ENCODE measurements at regions not wholly inside any gene's neighbourhood (a gene's known extent, or its start where the extent isn't known, plus 50 kb on each side); places are given as distances from the start of the nearest gene placed in this dataset.
A peak's percentile ranks its signal among the peaks of the same experiment; 100 is the strongest.

GRCh38 chr14:45434221-45434620 is 181.2 kb upstream of the MIS18BP1 start:
- TF ChIP-seq CTCF (IDR thresholded peaks at IDR 0.05; ENCODE audit: insufficient read depth, low read length) = no peak
- TF ChIP-seq POLR2AphosphoS5 (IDR thresholded peaks at IDR 0.05; ENCODE audit: low read depth) = no peak
- TF ChIP-seq GABPA (IDR thresholded peaks at IDR 0.05; ENCODE audit: low read depth) = no peak
- no peak for TF ChIP-seq SPI1 (IDR thresholded peaks at IDR 0.05; ENCODE audit: borderline replicate concordance, low read depth)
- TF ChIP-seq REST (IDR thresholded peaks at IDR 0.05; ENCODE audit: insufficient replicate concordance, low read depth) = no peak

GRCh38 chr14:45426685-45427282 is 173.8 kb upstream of the MIS18BP1 start:
- TF ChIP-seq CTCF (IDR thresholded peaks at IDR 0.05; ENCODE audit: insufficient read depth, low read length) (peak; percentile 20), GABPA (IDR thresholded peaks at IDR 0.05; ENCODE audit: low read depth) (no peak)
- DNase-seq (ENCODE audit: low read depth in 1 of 2, low spot score in 1 of 2) = peak in 1 of 2 experiments; percentile 20
- Histone ChIP-seq H3K27ac (replicated peaks) (no peak overlapping the region), H3K27me3 (ENCODE audit: insufficient read depth, poor library complexity, severe bottlenecking) (no peaks in the 10 kb centered on the region), H3K4me3 (replicated peaks; ENCODE audit: insufficient read depth, low read length) (no peak overlapping the region)

More at GRCh38 chr14:45434221-45434620, 181.2 kb upstream of the MIS18BP1 start:
- Histone ChIP-seq H3K4me3 (replicated peaks; ENCODE audit: insufficient read depth, low read length) (no peak overlapping the region), H3K27ac (replicated peaks) (no peak overlapping the region), H3K27me3 (ENCODE audit: insufficient read depth, poor library complexity, severe bottlenecking) (no peaks in the 10 kb centered on the region)
- DNase-seq (ENCODE audit: low read depth in 1 of 2, low spot score in 1 of 2) = no peak

- peaks cover 2% of the 10 kb centered on the region for H3K27me3 ChIP-seq (ENCODE audit: insufficient read depth, poor library complexity, severe bottlenecking)
- no peak for DNase-seq (ENCODE audit: low read depth in 1 of 2, low spot score in 1 of 2)
- H3K4me3 ChIP-seq (replicated peaks; ENCODE audit: insufficient read depth, low read length) = no peak overlapping the region
- TF ChIP-seq GABPA (IDR thresholded peaks at IDR 0.05; ENCODE audit: low read depth) (no peak), CTCF (IDR thresholded peaks at IDR 0.05; ENCODE audit: insufficient read depth, low read length) (no peak), SPI1 (IDR thresholded peaks at IDR 0.05; ENCODE audit: borderline replicate concordance, low read depth) (no peak), POLR2AphosphoS5 (IDR thresholded peaks at IDR 0.05; ENCODE audit: low read depth) (no peak), REST (IDR thresholded peaks at IDR 0.05; ENCODE audit: insufficient replicate concordance, low read depth) (no peak)
- no peak overlapping the region for H3K27ac ChIP-seq (replicated peaks)
Measured at GRCh38 chr14:45406942-45407341, 153.9 kb upstream of the MIS18BP1 start.

Measured in HL-60 (cell line).